Activated T-helper 2 cell treated with anti-CD3 and anti-CD28 coated beads, Interferon-gamma antibody, Interleukin-2, Interleukin-4, amounts not matched to agents 10 μg/mL and 5 μg/mL and 100 μg/mL, durations not matched to agents 14 hours and 24 hours and 36 hours (primary cell): ENCODE measurements at regions not wholly inside any gene's neighbourhood (a gene's known extent, or its start where the extent isn't known, plus 50 kb on each side); places are given as distances from the start of the nearest gene placed in this dataset.

Source experiments
- DNase-seq: peaks from one replicate; pipeline ENCODE4 v3.0.0; 2021; ENCODE audit warnings: low spot score
- H3K27ac Mint-ChIP-seq: one replicate; pipeline ENCODE4 v1.8.0; 2021; ENCODE audit warnings: mixed read lengths
- H3K27me3 Mint-ChIP-seq: one replicate; pipeline ENCODE4 v1.8.0; 2021; ENCODE audit warnings: low read depth, mixed read lengths
- H3K36me3 Mint-ChIP-seq: one replicate; pipeline ENCODE4 v1.8.0; 2021; ENCODE audit warnings: low read depth, mixed read lengths
- H3K4me1 Mint-ChIP-seq: one replicate; pipeline ENCODE4 v1.8.0; 2021; ENCODE audit warnings: low read depth, mixed read lengths
- H3K4me3 Mint-ChIP-seq: one replicate; pipeline ENCODE4 v1.8.0; 2021; ENCODE audit warnings: low read depth, mild to moderate bottlenecking, moderate library complexity, mixed read lengths
- H3K9me3 Mint-ChIP-seq: one replicate; pipeline ENCODE4 v1.8.0; 2021; ENCODE audit warnings: mixed read lengths
- intact Hi-C: fragments of 100-400 bp; cut with micrococcal nuclease; formaldehyde crosslinking; loops from one replicate; pipeline ENCODE4 v1.15.1; 2023

GRCh38 chr9:23321049-23321448 is 505.0 kb downstream of the ELAVL2 start:
- Mint-ChIP-seq H3K27ac (no peak overlapping the region), H3K4me3 (no peak overlapping the region), H3K9me3 (peaks cover 22% of the 10 kb centered on the region), H3K36me3 (no peaks in the 10 kb centered on the region), H3K4me1 (no peaks in the 10 kb centered on the region), H3K27me3 (no peaks in the 10 kb centered on the region)
- no peak for DNase-seq
- intact Hi-C loops, result no loop called here

GRCh38 chr9:23322392-23322791 is 503.6 kb downstream of the ELAVL2 start:
- intact Hi-C loops, result no loop called here
- H3K36me3 Mint-ChIP-seq, result no peaks in the 10 kb centered on the region
- no peak overlapping the region for H3K4me3 Mint-ChIP-seq
- H3K4me1 Mint-ChIP-seq, result no peaks in the 10 kb centered on the region
- no peak overlapping the region for H3K27ac Mint-ChIP-seq
- peaks cover 27% of the 10 kb centered on the region for H3K9me3 Mint-ChIP-seq
- no peaks in the 10 kb centered on the region for H3K27me3 Mint-ChIP-seq
- DNase-seq, result no peak

GRCh38 chr9:23324511-23324910 is 501.5 kb downstream of the ELAVL2 start:
- DNase-seq, result no peak
- H3K27me3 Mint-ChIP-seq, result no peaks in the 10 kb centered on the region
- H3K36me3 Mint-ChIP-seq, result no peaks in the 10 kb centered on the region
- no peak overlapping the region for H3K27ac Mint-ChIP-seq
- no peaks in the 10 kb centered on the region for H3K4me1 Mint-ChIP-seq
- peaks cover 44% of the 10 kb centered on the region for H3K9me3 Mint-ChIP-seq
- intact Hi-C loops, result no loop called here
- H3K4me3 Mint-ChIP-seq, result no peak overlapping the region

GRCh38 chr9:23326597-23326996 is 499.4 kb downstream of the ELAVL2 start:
- intact Hi-C loops, result no loop called here

GRCh38 chr9:23341346-23341745 is 484.7 kb downstream of the ELAVL2 start:
- H3K4me1 Mint-ChIP-seq, result no peaks in the 10 kb centered on the region
- no peaks in the 10 kb centered on the region for H3K27me3 Mint-ChIP-seq
- H3K4me3 Mint-ChIP-seq, result no peak overlapping the region
- H3K27ac Mint-ChIP-seq, result no peak overlapping the region
- intact Hi-C loops, result no loop called here
- H3K36me3 Mint-ChIP-seq, result no peaks in the 10 kb centered on the region
- no peak for DNase-seq
- H3K9me3 Mint-ChIP-seq, result peaks cover 22% of the 10 kb centered on the region

More at GRCh38 chr9:23326597-23326996, 499.4 kb downstream of the ELAVL2 start:
- H3K36me3 Mint-ChIP-seq, result no peaks in the 10 kb centered on the region
- H3K4me3 Mint-ChIP-seq, result no peak overlapping the region
- H3K27ac Mint-ChIP-seq, result no peak overlapping the region
- no peaks in the 10 kb centered on the region for H3K27me3 Mint-ChIP-seq
- DNase-seq, result no peak
- H3K9me3 Mint-ChIP-seq, result peaks cover 58% of the 10 kb centered on the region
- no peaks in the 10 kb centered on the region for H3K4me1 Mint-ChIP-seq

GRCh38 chr9:23342291-23342690 is 483.7 kb downstream of the ELAVL2 start:
- Mint-ChIP-seq H3K27me3 (no peaks in the 10 kb centered on the region), H3K4me3 (no peak overlapping the region)

GRCh38 chr9:23343226-23343625 is 482.8 kb downstream of the ELAVL2 start:
- H3K36me3 Mint-ChIP-seq, result no peaks in the 10 kb centered on the region

More at GRCh38 chr9:23342291-23342690, 483.7 kb downstream of the ELAVL2 start:
- intact Hi-C loops, result no loop called here
- H3K9me3 Mint-ChIP-seq, result peaks cover 27% of the 10 kb centered on the region
- H3K36me3 Mint-ChIP-seq, result no peaks in the 10 kb centered on the region
- H3K4me1 Mint-ChIP-seq, result no peaks in the 10 kb centered on the region
- no peak overlapping the region for H3K27ac Mint-ChIP-seq
- DNase-seq, result no peak

GRCh38 chr9:23361096-23361495 is 464.9 kb downstream of the ELAVL2 start:
- peaks cover 66% of the 10 kb centered on the region for H3K9me3 Mint-ChIP-seq
- intact Hi-C loops, result no loop called here

More at GRCh38 chr9:23343226-23343625, 482.8 kb downstream of the ELAVL2 start:
- DNase-seq, result no peak
- H3K4me1 Mint-ChIP-seq, result no peaks in the 10 kb centered on the region
- H3K27ac Mint-ChIP-seq, result no peak overlapping the region
- H3K4me3 Mint-ChIP-seq, result no peak overlapping the region
- H3K27me3 Mint-ChIP-seq, result no peaks in the 10 kb centered on the region
- peaks cover 30% of the 10 kb centered on the region for H3K9me3 Mint-ChIP-seq
- intact Hi-C loops, result no loop called here

GRCh38 chr9:23372703-23373102 is 453.3 kb downstream of the ELAVL2 start:
- H3K36me3 Mint-ChIP-seq, result no peaks in the 10 kb centered on the region
- no peaks in the 10 kb centered on the region for H3K4me1 Mint-ChIP-seq
- H3K27ac Mint-ChIP-seq, result no peak overlapping the region
- no peaks in the 10 kb centered on the region for H3K27me3 Mint-ChIP-seq
- DNase-seq, result no peak
- H3K4me3 Mint-ChIP-seq, result no peak overlapping the region
- peaks cover 39% of the 10 kb centered on the region for H3K9me3 Mint-ChIP-seq
- intact Hi-C loops, result no loop called here

More at GRCh38 chr9:23361096-23361495, 464.9 kb downstream of the ELAVL2 start:
- Mint-ChIP-seq H3K4me3 (no peak overlapping the region), H3K4me1 (no peaks in the 10 kb centered on the region), H3K36me3 (no peaks in the 10 kb centered on the region), H3K27ac (no peak overlapping the region), H3K27me3 (no peaks in the 10 kb centered on the region)
- no peak for DNase-seq

- H3K36me3 Mint-ChIP-seq, result no peaks in the 10 kb centered on the region
- intact Hi-C loops, result no loop called here
- H3K4me3 Mint-ChIP-seq, result no peak overlapping the region
- H3K4me1 Mint-ChIP-seq, result no peaks in the 10 kb centered on the region
- peaks cover 28% of the 10 kb centered on the region for H3K9me3 Mint-ChIP-seq
- no peak for DNase-seq
- no peaks in the 10 kb centered on the region for H3K27me3 Mint-ChIP-seq
- H3K27ac Mint-ChIP-seq, result no peak overlapping the region
These were observed 450.5 kb downstream of the ELAVL2 start for GRCh38 chr9:23375511-23375910.

GRCh38 chr9:23379842-23380241 is 446.2 kb downstream of the ELAVL2 start:
- Mint-ChIP-seq H3K9me3 (peaks cover 37% of the 10 kb centered on the region), H3K27me3 (no peaks in the 10 kb centered on the region), H3K4me3 (no peak overlapping the region), H3K27ac (no peak overlapping the region), H3K4me1 (no peaks in the 10 kb centered on the region), H3K36me3 (no peaks in the 10 kb centered on the region)
- intact Hi-C loops, result no loop called here
- DNase-seq, result no peak

- intact Hi-C loops, result no loop called here
- no peaks in the 10 kb centered on the region for H3K27me3 Mint-ChIP-seq
- H3K9me3 Mint-ChIP-seq, result peaks cover 37% of the 10 kb centered on the region
- no peak overlapping the region for H3K27ac Mint-ChIP-seq
- H3K36me3 Mint-ChIP-seq, result no peaks in the 10 kb centered on the region
- DNase-seq, result no peak
- H3K4me3 Mint-ChIP-seq, result no peak overlapping the region
- no peaks in the 10 kb centered on the region for H3K4me1 Mint-ChIP-seq
These were observed 445.2 kb downstream of the ELAVL2 start for GRCh38 chr9:23380821-23381220.

- Mint-ChIP-seq H3K4me3 (no peak overlapping the region), H3K27me3 (no peaks in the 10 kb centered on the region), H3K4me1 (no peaks in the 10 kb centered on the region), H3K27ac (no peak overlapping the region), H3K9me3 (peaks cover 38% of the 10 kb centered on the region), H3K36me3 (no peaks in the 10 kb centered on the region)
- intact Hi-C loops, result no loop called here
- no peak for DNase-seq
These were observed 443.6 kb downstream of the ELAVL2 start for GRCh38 chr9:23382418-23382817.

GRCh38 chr9:23394189-23394588 is 431.9 kb downstream of the ELAVL2 start:
- Mint-ChIP-seq H3K27ac (no peak overlapping the region), H3K36me3 (no peaks in the 10 kb centered on the region), H3K9me3 (peaks cover 45% of the 10 kb centered on the region), H3K27me3 (no peaks in the 10 kb centered on the region), H3K4me1 (no peaks in the 10 kb centered on the region), H3K4me3 (no peak overlapping the region)
- DNase-seq, result no peak
- intact Hi-C loops, result no loop called here
